ENCODE measurements at regions not wholly inside any gene's neighbourhood (a gene's known extent, or its start where the extent isn't known, plus 50 kb on each side); places are given as distances from the start of the nearest gene placed in this dataset.

DNA sequence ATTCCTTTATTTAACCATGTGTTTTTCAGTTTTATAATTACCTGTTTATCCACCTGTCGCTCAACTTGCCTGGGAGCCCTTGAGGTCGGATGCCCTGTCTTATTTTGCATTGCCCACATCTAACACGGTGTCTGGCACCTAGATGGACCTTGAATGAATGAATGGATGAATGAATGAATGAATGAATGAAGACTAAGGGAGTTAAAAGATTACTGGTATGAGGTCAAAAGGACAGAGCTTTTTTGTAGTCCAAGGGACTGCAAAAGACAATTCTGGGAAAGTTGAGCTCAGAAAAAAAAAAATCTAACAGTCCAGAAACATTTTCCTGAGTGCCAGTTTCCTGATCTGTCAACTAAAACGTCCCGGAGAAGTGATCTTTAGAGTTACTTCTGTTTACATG, 244.6 kb upstream of the MYOCD start:
- H3K27ac ChIP-seq: peak overlapping the region in 3 of 4 donors; percentile 38 to 67 (median 66)
- 36 to 44% methylated on average over 5 of the region's 5 CpGs for WGBS, 2 donors
- peaks cover 0 to 8% (median 4%) of the 10 kb centered on the region in 3 donors for H3K4me1 ChIP-seq
- H3K27me3 ChIP-seq: no peaks in the 10 kb centered on the region
- H3K4me3 ChIP-seq: no peak overlapping the region
- TF ChIP-seq, protein P1, sequence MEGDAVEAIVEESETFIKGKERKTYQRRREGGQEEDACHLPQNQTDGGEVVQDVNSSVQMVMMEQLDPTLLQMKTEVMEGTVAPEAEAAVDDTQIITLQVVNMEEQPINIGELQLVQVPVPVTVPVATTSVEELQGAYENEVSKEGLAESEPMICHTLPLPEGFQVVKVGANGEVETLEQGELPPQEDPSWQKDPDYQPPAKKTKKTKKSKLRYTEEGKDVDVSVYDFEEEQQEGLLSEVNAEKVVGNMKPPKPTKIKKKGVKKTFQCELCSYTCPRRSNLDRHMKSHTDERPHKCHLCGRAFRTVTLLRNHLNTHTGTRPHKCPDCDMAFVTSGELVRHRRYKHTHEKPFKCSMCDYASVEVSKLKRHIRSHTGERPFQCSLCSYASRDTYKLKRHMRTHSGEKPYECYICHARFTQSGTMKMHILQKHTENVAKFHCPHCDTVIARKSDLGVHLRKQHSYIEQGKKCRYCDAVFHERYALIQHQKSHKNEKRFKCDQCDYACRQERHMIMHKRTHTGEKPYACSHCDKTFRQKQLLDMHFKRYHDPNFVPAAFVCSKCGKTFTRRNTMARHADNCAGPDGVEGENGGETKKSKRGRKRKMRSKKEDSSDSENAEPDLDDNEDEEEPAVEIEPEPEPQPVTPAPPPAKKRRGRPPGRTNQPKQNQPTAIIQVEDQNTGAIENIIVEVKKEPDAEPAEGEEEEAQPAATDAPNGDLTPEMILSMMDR (IDR thresholded peaks at IDR 0.05): no peak
- TF ChIP-seq POLR2A (IDR thresholded peaks at IDR 0.05): no peak
- intact Hi-C loops (cut with DNase I): no loop called here
- peaks cover 0 to 10% (median 0%) of the 10 kb centered on the region in 3 donors for H3K9me3 ChIP-seq
- no peak for DNase-seq
- H3K36me3 ChIP-seq: no peaks in the 10 kb centered on the region

GRCh38 chr17:12421646-12422306, 243.9 kb upstream of the MYOCD start:
- H3K4me1 ChIP-seq: peaks cover 0 to 8% (median 4%) of the 10 kb centered on the region in 3 donors
- no peaks in the 10 kb centered on the region for H3K27me3 ChIP-seq
- H3K36me3 ChIP-seq: no peaks in the 10 kb centered on the region
- intact Hi-C loops (cut with DNase I): no loop called here
- DNase-seq: no peak
- H3K27ac ChIP-seq: peak overlapping the region in 3 of 4 donors; percentile 19 to 66 (median 63)
- WGBS, 2 donors: 21 to 27% methylated on average over 13 to 15 of the region's 15 CpGs
- no peak for TF ChIP-seq POLR2A (IDR thresholded peaks at IDR 0.05)
- TF ChIP-seq, protein P1 (IDR thresholded peaks at IDR 0.05): no peak
- no peak overlapping the region for H3K4me3 ChIP-seq
- peaks cover 0 to 10% (median 0%) of the 10 kb centered on the region in 3 donors for H3K9me3 ChIP-seq

DNA sequence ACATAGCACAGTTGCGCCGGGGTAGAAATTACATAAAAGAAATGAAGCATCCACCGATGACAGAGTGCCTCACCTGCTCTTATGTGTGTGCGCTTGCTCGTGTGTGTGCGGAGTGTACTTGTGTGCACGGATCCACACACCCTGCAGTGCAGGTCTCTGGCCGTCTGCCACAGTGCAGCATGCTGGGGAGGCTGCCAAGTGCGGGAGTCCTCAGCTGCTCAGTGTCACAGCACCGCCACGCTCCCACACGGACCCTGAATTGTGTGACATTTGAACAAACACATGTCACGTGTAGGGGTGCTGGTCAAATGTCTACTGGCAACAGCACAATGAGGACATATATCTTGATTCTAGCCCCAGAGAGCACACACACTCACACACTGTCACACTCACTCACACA, 243.0 kb upstream of the MYOCD start:
- no peak for DNase-seq

GRCh38 chr17:12423337-12423736, 242.4 kb upstream of the MYOCD start:
- H3K27me3 ChIP-seq: no peaks in the 10 kb centered on the region
- H3K4me3 ChIP-seq: no peak overlapping the region
- H3K9me3 ChIP-seq: peaks cover 0 to 10% (median 0%) of the 10 kb centered on the region in 3 donors
- no peak overlapping the region for H3K27ac ChIP-seq
- no peak for DNase-seq
- no peak for TF ChIP-seq POLR2A (IDR thresholded peaks at IDR 0.05)
- TF ChIP-seq, protein P1 (IDR thresholded peaks at IDR 0.05): no peak
- intact Hi-C loops (cut with DNase I): no loop called here
- H3K36me3 ChIP-seq: no peaks in the 10 kb centered on the region
- WGBS, 2 donors: 68 to 89% methylated on average over 5 to 7 of the region's 7 CpGs
- H3K4me1 ChIP-seq: peaks cover 0 to 8% (median 4%) of the 10 kb centered on the region in 3 donors

More for the DNA sequence above, 243.0 kb upstream of the MYOCD start:
- intact Hi-C loops (cut with DNase I): no loop called here
- Histone ChIP-seq H3K27ac (peak overlapping the region in 2 of 4 donors; percentile 63 to 66), H3K36me3 (no peaks in the 10 kb centered on the region), H3K27me3 (no peaks in the 10 kb centered on the region), H3K9me3 (peaks cover 0 to 10% (median 0%) of the 10 kb centered on the region in 3 donors), H3K4me1 (peaks cover 0 to 8% (median 4%) of the 10 kb centered on the region in 3 donors), H3K4me3 (no peak overlapping the region)
- TF ChIP-seq, protein P1 (IDR thresholded peaks at IDR 0.05): no peak
- no peak for TF ChIP-seq POLR2A (IDR thresholded peaks at IDR 0.05)
- 25 to 42% methylated on average over 10 to 13 of the region's 13 CpGs for WGBS, 2 donors

DNA sequence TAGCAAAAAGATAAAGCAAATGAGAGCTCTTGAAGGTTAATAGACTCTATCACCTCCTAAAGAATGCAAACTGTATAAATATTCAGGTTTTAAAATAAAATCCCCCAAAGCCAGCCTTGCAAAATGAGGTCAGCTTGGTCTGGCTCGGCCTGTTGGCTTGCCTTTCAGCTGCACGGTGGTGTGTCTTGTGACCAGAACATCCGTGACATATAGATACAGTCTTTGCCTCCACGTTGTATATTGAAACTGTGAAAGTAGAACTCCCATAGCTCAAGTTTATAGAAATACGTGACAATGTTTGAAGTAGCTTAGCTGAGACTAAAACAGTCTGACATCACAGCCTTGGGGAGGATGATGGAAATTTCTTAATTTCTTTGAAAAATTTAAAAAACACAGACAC, 236.6 kb upstream of the MYOCD start:
- no peaks in the 10 kb centered on the region for H3K36me3 ChIP-seq
- H3K27ac ChIP-seq: no peak overlapping the region
- WGBS, 2 donors: 65 to 68% methylated on average over 5 of the region's 5 CpGs
- H3K4me1 ChIP-seq: no peaks in the 10 kb centered on the region
- H3K9me3 ChIP-seq: peaks cover 0 to 1% (median 0%) of the 10 kb centered on the region in 3 donors
- no peak for DNase-seq
- H3K27me3 ChIP-seq: no peaks in the 10 kb centered on the region
- intact Hi-C loops (cut with DNase I): no loop called here
- H3K4me3 ChIP-seq: no peak overlapping the region
- TF ChIP-seq, protein P1 (IDR thresholded peaks at IDR 0.05): no peak
- no peak for TF ChIP-seq POLR2A (IDR thresholded peaks at IDR 0.05)
